Glutamatergic neuron (in vitro differentiated cells): ENCODE measurements at regions not wholly inside any gene's neighbourhood (a gene's known extent, or its start where the extent isn't known, plus 50 kb on each side); places are given as distances from the start of the nearest gene placed in this dataset.

ENCODE experiments used
- DNase-seq: peaks from one replicate; pipeline ENCODE4 v3.0.0; 2022
- H3K27ac Mint-ChIP-seq: one replicate; pipeline ENCODE4 v1.8.0; 2020; ENCODE audit warnings: mild to moderate bottlenecking, mixed read lengths, inconsistent platforms; ENCODE audit not compliant: unreplicated experiment
- H3K27me3 Mint-ChIP-seq: one replicate; pipeline ENCODE4 v1.8.0; 2020; ENCODE audit warnings: mild to moderate bottlenecking, moderate library complexity, mixed read lengths, inconsistent platforms; ENCODE audit not compliant: unreplicated experiment
- H3K36me3 Mint-ChIP-seq: one replicate; pipeline ENCODE4 v1.8.0; 2020; ENCODE audit warnings: mild to moderate bottlenecking, mixed read lengths, inconsistent platforms; ENCODE audit not compliant: unreplicated experiment
- H3K4me1 Mint-ChIP-seq: one replicate; pipeline ENCODE4 v1.8.0; 2020; ENCODE audit warnings: mild to moderate bottlenecking, low read depth, mixed read lengths, inconsistent platforms; ENCODE audit not compliant: unreplicated experiment
- H3K4me3 Mint-ChIP-seq: one replicate; pipeline ENCODE4 v1.8.0; 2020; ENCODE audit warnings: mild to moderate bottlenecking, mixed read lengths, inconsistent platforms; ENCODE audit not compliant: unreplicated experiment
- H3K9me3 Mint-ChIP-seq: one replicate; pipeline ENCODE4 v1.8.0; 2020; ENCODE audit warnings: mild to moderate bottlenecking, moderate library complexity, mixed read lengths, inconsistent platforms; ENCODE audit not compliant: unreplicated experiment
- TF ChIP-seq, protein P1 (sequence below): fragments of 200-600 bp; sonication (generic); IDR thresholded peaks from one replicate; pipeline ENCODE4 v1.5.0; 2021; ENCODE audit not compliant: partially characterized antibody, unreplicated experiment

DNA sequence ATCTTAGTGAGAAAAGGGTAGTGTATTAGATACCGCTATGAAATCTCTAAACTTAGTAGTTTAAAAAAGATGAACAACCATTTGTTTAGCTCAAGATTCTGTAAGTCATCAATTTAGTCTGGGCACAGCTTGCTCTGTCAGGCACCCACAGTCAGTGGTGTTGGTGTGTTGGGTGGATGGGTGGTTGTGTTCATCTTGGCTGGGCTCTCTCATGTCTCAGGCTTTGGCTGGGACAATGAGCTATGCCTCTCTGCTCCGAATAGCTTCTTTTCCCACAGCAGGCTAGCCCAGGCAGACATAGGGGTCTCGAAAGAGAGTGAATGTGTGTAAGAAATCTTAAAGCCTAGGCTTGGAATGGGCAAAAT, 127.0 kb upstream of the GATB start:
- DNase-seq = no peak
- Mint-ChIP-seq H3K4me3 (no peak overlapping the region), H3K9me3 (no peaks in the 10 kb centered on the region), H3K27me3 (peaks cover 7% of the 10 kb centered on the region), H3K27ac (no peak overlapping the region), H3K4me1 (no peaks in the 10 kb centered on the region), H3K36me3 (no peaks in the 10 kb centered on the region)
- TF ChIP-seq, protein P1, sequence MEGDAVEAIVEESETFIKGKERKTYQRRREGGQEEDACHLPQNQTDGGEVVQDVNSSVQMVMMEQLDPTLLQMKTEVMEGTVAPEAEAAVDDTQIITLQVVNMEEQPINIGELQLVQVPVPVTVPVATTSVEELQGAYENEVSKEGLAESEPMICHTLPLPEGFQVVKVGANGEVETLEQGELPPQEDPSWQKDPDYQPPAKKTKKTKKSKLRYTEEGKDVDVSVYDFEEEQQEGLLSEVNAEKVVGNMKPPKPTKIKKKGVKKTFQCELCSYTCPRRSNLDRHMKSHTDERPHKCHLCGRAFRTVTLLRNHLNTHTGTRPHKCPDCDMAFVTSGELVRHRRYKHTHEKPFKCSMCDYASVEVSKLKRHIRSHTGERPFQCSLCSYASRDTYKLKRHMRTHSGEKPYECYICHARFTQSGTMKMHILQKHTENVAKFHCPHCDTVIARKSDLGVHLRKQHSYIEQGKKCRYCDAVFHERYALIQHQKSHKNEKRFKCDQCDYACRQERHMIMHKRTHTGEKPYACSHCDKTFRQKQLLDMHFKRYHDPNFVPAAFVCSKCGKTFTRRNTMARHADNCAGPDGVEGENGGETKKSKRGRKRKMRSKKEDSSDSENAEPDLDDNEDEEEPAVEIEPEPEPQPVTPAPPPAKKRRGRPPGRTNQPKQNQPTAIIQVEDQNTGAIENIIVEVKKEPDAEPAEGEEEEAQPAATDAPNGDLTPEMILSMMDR = no peak

DNA sequence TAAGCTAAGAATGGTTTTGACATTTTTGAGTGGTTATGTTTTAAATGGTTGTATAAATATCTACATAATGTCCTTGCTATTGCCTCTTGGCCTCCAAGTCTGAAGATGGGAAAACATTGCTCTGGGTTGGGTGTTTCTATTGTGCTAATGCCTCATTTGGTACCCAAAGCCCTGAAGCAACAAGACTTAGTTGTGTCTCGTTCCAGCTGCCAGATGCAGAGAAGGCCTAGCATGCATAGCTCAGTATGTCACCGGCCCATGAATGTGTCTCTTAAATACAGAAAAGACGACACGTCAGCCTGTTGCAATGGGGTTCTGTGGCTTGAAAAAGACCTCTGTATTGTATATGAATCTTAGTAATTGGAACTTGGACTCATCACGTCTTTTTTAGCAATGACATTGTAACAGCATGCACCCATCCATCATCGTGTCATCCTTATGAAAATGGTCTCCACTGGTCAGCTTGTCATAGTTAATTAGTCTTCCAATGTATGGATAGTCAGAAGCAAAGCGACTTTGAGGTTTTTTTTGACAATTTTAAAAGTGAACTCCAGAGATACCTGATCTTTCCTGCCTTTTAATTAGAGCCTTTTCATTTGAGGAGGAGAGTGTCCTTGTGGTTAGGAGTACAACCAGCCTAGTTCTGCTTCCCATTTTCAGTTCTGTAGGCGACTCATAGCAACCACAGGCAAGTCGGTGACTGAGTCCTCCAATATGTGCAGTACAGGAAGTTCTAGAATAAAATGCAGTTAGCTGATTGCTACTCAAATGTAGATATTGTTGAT, 126.4 kb upstream of the GATB start:
- H3K4me1 Mint-ChIP-seq = no peaks in the 10 kb centered on the region
- H3K4me3 Mint-ChIP-seq = no peak overlapping the region
- peaks cover 7% of the 10 kb centered on the region for H3K27me3 Mint-ChIP-seq
- TF ChIP-seq, protein P1 = no peak
- no peaks in the 10 kb centered on the region for H3K36me3 Mint-ChIP-seq
- no peak for DNase-seq
- no peak overlapping the region for H3K27ac Mint-ChIP-seq
- no peaks in the 10 kb centered on the region for H3K9me3 Mint-ChIP-seq

DNA sequence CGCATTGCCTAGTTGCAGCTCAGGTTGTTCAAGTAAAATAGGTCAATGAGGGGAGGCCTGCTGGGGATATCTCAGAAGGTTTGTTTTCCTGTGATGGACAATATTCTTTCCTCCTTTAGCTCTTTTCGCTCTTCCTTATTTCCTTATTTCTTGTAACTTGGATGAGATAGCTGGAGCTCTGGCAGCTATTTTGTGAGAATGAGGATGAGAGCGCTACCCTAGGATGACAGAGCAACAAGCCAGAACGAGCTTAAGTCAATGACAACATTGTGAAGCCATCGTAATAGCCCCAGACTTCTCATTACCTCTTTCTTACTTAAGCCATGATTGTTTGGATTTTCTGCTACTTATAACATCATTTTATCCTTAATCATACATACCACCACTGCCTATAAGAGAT, 124.3 kb upstream of the GATB start:
- no peak overlapping the region for H3K27ac Mint-ChIP-seq
- H3K9me3 Mint-ChIP-seq = no peaks in the 10 kb centered on the region
- no peaks in the 10 kb centered on the region for H3K27me3 Mint-ChIP-seq
- H3K4me1 Mint-ChIP-seq = peaks cover 5% of the 10 kb centered on the region
- no peaks in the 10 kb centered on the region for H3K36me3 Mint-ChIP-seq
- DNase-seq = no peak
- TF ChIP-seq, protein P1 = no peak
- H3K4me3 Mint-ChIP-seq = no peak overlapping the region

DNA sequence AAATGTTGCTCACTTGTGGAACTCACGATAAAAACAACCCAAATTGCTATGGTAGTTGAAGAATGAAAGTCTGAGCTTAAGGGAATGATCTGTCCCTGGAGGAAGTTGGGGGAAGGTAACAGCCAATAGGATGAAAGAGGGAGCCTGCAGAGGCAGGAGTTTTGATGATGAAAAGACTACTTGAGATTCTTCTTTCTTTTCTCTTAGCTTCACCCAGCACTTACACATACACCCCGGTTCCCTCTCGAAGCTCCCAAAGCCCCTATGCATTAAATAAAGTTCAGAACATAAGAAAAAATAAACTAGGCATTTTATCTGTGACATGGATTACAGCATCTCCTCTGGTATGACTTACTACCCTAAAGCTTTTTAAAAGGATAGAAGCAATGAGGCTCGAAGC, 122.9 kb upstream of the GATB start:
- Mint-ChIP-seq H3K4me3 (no peak overlapping the region), H3K9me3 (no peaks in the 10 kb centered on the region), H3K4me1 (peaks cover 11% of the 10 kb centered on the region), H3K27ac (no peak overlapping the region), H3K36me3 (no peaks in the 10 kb centered on the region), H3K27me3 (no peaks in the 10 kb centered on the region)
- DNase-seq = no peak
- TF ChIP-seq, protein P1 = no peak

DNA sequence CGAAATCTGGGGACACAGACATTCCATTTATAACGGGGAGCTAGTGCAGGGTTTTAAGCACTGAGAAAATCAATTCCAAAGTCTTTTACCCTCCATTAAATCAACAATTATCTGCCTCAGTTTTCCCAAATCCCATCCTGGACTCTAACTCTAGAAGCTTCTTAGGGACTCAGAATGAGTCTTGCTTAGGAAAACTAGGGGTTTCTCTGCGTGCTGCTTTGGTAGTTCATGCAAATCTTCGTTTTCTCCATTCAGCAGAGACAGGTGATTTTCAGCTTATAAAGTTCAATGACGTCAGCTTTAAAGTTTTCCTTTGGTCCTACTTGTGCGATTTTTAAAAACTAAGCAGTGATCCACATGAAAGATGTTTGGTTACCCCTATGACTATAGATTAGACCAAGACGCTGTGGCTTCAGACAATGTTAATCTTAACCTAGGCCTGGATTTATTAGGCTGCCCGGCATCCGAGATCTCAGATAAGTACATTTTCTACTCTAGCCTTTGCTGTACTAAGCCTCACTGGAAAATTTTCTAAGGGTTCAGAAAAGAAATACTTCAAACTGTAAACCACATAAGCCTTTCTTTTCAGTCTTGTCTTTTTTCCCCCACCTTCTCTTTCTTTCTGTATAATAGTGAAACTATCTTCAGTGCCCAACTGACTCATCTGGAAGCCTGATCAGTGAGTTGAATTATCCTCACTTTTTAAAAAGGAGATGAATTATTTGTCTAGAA, 121.4 kb upstream of the GATB start:
- Mint-ChIP-seq H3K36me3 (no peaks in the 10 kb centered on the region), H3K9me3 (peaks cover 2% of the 10 kb centered on the region), H3K4me1 (peaks cover 11% of the 10 kb centered on the region), H3K4me3 (no peak overlapping the region), H3K27me3 (no peaks in the 10 kb centered on the region), H3K27ac (no peak overlapping the region)
- TF ChIP-seq, protein P1 = no peak
- DNase-seq = no peak
